Upper lobe of right lung (tissue), 1 donor: ENCODE measurements at regions not wholly inside any gene's neighbourhood (a gene's known extent, or its start where the extent isn't known, plus 50 kb on each side); places are given as distances from the start of the nearest gene placed in this dataset.

Source experiments
- ATAC-seq: fragments of 200-7000 bp; cut with Tn5 transposase; one replicate; pipeline ENCODE4 v1.9.1; 2020; ENCODE audit warnings: mild to moderate bottlenecking, moderate library complexity
- DNase-seq: peaks from one replicate; pipeline ENCODE4 v3.0.0-alpha.2; 2020
- H3K27ac ChIP-seq: fragments of 200-600 bp; one replicate; pipeline ENCODE4 v1.8.0; 2022
- H3K27me3 ChIP-seq: fragments of 200-600 bp; one replicate; pipeline ENCODE4 v1.8.0; 2022; ENCODE audit warnings: mild to moderate bottlenecking
- H3K36me3 ChIP-seq: fragments of 200-600 bp; one replicate; pipeline ENCODE4 v1.8.0; 2022
- H3K4me1 ChIP-seq: fragments of 200-600 bp; one replicate; pipeline ENCODE4 v1.8.0; 2022
- H3K4me3 ChIP-seq: fragments of 200-600 bp; one replicate; pipeline ENCODE4 v1.8.0; 2022; ENCODE audit warnings: mild to moderate bottlenecking
- H3K9me3 ChIP-seq: fragments of 200-600 bp; one replicate; pipeline ENCODE4 v1.8.0; 2022
- intact Hi-C: fragments of 100-400 bp; cut with DNase I; formaldehyde crosslinking; loops from one replicate; pipeline ENCODE4 v1.11.0; 2022
- TF ChIP-seq, protein P1 (sequence below): fragments of 200-600 bp; IDR thresholded peaks from one replicate; pipeline ENCODE4 v1.8.0; 2022; ENCODE audit warnings: antibody characterized with exemption
- donor health status: DM: no; HTN: yes; CAD: no; lungs with severe emphysema.

DNA sequence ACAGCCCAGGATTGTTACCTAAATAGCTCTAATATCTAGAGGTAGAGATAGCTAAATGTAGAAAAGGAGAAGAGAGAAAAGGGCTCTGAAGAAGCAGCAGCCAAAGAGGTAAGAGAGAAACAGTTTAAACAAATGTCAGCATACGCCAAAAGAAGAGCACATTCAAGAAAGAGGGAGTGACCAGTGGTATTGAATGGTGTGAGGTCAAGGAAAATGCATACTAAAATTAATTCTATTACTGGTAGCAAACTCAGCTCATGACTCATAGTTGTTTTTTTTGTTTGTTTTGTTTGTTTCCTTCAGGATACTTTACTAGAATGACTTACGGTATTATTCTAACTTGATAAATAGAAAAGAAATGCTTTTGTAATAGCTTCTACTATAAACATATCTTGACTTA, 86.5 kb upstream of the FXR1 start:
- no peaks in the 10 kb centered on the region for H3K27me3 ChIP-seq
- DNase-seq (no peak), ATAC-seq (no peak)
- no peak overlapping the region for H3K4me3 ChIP-seq
- no peaks in the 10 kb centered on the region for H3K9me3 ChIP-seq
- no peaks in the 10 kb centered on the region for H3K4me1 ChIP-seq
- no peaks in the 10 kb centered on the region for H3K36me3 ChIP-seq
- no peak overlapping the region for H3K27ac ChIP-seq
- intact Hi-C loops, result no loop called here
- TF ChIP-seq, protein P1, sequence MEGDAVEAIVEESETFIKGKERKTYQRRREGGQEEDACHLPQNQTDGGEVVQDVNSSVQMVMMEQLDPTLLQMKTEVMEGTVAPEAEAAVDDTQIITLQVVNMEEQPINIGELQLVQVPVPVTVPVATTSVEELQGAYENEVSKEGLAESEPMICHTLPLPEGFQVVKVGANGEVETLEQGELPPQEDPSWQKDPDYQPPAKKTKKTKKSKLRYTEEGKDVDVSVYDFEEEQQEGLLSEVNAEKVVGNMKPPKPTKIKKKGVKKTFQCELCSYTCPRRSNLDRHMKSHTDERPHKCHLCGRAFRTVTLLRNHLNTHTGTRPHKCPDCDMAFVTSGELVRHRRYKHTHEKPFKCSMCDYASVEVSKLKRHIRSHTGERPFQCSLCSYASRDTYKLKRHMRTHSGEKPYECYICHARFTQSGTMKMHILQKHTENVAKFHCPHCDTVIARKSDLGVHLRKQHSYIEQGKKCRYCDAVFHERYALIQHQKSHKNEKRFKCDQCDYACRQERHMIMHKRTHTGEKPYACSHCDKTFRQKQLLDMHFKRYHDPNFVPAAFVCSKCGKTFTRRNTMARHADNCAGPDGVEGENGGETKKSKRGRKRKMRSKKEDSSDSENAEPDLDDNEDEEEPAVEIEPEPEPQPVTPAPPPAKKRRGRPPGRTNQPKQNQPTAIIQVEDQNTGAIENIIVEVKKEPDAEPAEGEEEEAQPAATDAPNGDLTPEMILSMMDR, result no peak

DNA sequence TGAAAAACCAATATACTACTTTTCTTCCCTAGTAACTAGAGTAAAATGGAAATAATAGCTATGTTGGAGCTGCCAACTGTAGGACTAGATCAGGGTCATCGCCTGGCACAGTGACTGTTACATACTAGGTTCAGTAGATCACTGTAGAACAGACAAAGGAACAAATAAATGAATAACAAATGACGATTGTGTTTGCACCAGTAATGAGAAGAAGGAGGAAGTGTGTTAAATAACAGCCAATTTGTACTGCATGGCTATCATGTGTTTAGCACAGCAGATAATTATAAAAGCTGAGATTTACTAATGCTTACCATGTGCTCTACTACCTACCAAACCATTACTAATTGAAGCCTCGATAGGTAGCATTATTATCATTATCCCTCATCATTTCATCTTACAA, 85.3 kb upstream of the FXR1 start:
- Histone ChIP-seq H3K27me3 (no peaks in the 10 kb centered on the region), H3K27ac (no peak overlapping the region), H3K9me3 (no peaks in the 10 kb centered on the region), H3K4me3 (no peak overlapping the region), H3K4me1 (no peaks in the 10 kb centered on the region), H3K36me3 (no peaks in the 10 kb centered on the region)
- no peak for ATAC-seq
- no peak for DNase-seq
- TF ChIP-seq, protein P1, result no peak
- intact Hi-C loops, result no loop called here

DNA sequence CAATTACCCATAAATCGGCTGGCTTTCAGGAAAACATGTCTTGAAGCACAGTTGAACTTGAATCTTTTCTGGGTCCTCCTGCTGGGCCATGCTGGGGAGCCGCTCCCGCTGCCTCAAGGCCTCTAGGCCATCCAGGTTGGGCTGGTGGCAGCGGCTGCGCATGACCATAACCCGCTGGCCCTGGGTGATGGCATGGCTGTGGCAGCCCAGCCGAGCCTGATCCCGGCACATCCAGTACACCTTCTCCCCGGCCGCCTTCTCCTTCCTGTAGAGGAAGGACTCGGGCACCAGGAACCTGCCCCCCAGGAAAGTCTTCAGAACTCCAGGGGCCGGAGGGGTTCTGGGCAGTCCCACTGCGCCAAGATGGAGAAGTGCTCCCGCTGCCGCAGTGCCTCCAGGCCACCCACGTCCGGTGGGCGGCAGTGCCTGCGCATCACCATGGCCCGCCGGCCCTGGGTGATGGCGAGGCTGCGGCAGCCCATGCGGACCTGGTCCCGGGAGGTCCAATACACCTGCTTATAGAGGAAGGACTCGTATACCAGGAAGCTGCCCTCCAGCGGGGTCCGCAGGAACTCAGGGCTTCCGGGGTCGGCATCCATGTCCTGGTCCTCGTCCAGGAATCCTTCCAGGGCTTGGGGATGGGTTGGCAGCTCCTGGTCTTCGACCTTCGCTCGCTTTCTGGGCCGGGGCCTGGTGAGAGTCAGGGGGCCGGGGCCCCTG, 84.3 kb upstream of the FXR1 start:
- Histone ChIP-seq H3K36me3 (no peaks in the 10 kb centered on the region), H3K4me1 (no peaks in the 10 kb centered on the region), H3K9me3 (no peaks in the 10 kb centered on the region), H3K27me3 (no peaks in the 10 kb centered on the region), H3K4me3 (no peak overlapping the region), H3K27ac (no peak overlapping the region)
- intact Hi-C loops, result no loop called here
- DNase-seq, result no peak
- TF ChIP-seq, protein P1, result no peak
- ATAC-seq, result peak; percentile 37

DNA sequence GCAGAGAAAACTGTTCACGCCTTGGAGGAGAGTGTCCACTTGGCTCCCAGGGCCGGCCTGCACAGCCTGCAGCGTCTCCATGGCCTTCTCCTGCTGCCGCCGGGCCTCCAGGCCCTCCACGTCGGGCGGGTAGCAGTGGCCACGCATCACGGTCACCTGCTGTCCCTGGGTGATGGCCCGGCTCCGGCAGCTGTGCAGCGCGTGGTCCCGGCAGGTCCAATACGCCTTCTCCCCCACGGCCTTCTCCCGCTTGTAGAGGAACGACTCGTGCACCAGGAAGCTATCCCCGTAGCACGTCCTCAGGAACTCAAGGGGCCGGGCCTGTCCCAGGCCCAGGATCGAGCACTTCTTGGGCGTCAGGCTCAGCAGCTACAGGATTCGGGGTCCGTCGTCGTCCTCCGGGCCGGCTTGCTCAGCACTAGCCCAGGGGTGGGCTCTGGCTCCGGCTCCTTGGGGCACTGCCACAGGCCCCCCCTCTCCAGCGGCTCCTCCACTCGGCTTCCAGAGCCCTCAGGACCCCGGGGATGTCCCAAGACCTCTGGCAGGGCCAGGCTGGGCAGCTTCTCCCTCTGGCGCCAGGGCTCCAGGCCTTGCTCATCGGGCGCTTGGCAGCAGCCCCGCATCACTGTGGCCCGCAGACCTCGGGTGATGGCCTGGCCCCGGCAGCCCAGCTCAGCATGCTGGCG, 83.6 kb upstream of the FXR1 start:
- Histone ChIP-seq H3K4me1 (no peaks in the 10 kb centered on the region), H3K9me3 (no peaks in the 10 kb centered on the region), H3K27ac (no peak overlapping the region), H3K36me3 (no peaks in the 10 kb centered on the region), H3K27me3 (no peaks in the 10 kb centered on the region), H3K4me3 (no peak overlapping the region)
- ATAC-seq, result peak; percentile 47
- TF ChIP-seq, protein P1, result no peak
- intact Hi-C loops, result no loop called here
- no peak for DNase-seq

DNA sequence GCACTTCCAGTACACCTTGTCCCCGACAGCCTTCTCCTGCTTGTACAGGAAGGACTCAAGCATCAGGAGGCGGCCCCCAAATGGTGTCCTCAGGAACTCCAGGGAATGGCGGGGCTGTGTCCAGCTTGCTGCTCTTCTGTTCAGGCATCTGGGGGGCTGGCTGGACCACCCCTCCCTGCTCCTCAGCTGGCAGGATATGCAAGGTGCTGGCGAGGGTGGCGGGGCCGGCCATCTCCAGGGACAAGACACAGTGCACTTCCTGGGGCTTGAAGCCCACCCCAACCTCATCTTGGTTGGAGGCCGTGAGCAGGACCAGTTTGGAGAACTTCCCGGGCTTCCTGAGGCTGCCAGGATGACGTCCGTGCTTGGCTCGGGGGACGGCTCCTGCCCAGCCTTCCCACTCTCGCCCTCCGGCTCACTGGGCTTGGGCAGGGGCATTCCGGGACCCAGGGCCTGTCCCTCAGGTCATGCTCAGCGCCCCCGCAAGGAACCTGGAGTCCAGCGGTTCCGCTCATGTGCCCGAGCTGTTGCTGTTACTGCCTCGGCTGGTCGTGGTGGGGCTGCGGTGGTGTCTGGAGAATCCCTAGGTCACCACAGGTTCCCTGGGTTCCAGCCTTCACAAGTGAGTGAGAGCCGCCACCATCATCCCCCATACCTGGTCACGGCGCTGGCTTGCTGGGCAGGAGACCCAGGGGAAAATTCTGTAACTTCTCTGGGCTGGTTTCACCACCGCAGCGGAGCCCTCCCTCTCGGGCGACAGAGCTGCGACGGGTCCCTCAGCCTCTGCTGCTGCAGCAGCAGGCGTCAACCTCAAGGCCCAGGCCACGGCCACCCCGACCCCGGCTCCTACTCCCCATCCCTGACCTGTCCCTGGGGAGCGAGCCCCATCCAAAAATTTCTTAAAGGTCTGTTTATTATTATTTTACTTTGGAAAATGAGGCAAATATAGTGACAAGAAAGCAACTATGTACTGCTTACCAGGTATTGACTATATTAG, 82.8 kb upstream of the FXR1 start:
- TF ChIP-seq, protein P1, result no peak
- Histone ChIP-seq H3K36me3 (no peaks in the 10 kb centered on the region), H3K4me1 (no peaks in the 10 kb centered on the region), H3K9me3 (no peaks in the 10 kb centered on the region), H3K27ac (no peak overlapping the region), H3K4me3 (no peak overlapping the region), H3K27me3 (no peaks in the 10 kb centered on the region)
- intact Hi-C loops, result no loop called here
- DNase-seq (no peak), ATAC-seq (peak; percentile 10)
